ENCODE measurements at regions not wholly inside any gene's neighbourhood (a gene's known extent, or its start where the extent isn't known, plus 50 kb on each side); places are given as distances from the start of the nearest gene placed in this dataset.

DNA sequence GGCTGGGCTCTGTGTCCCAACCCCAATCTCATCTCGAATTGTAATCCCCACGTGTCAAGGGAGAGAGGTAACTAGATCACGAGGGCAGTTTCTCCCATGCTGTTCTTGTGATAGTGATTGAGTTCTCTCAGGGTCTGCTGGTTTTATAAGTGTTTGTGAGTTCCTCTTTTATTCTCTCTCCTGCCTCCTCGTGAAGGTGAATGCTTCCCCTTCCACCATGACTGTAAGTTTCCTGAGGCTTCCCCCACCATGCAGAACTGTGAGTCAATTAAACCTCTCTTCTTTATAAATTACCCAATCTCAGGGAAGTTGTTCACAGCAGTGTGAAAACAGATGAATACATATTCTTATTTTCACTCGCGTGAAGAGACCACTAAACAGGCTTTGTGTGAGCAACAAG is 148.2 kb downstream of the TMEM30B start:
- no peak for DNase-seq

DNA sequence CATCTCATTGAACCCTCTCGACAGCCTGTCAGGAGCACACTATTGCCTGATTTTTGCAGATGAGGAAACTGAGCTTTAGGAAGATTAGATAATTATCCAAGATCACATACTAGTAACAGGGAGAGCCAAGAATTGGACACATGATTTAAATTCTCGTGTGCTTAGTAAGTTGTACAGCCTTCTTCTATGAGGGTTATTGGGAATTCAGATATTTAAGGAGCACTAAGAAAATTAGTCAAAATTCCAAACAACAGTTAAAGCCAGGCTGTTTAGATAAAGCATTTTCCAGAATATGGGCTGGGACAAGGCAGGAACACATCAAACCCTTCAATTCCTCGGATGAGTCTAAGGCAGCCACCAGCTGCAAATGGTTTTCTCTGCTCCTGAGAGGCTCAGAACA is 148.8 kb downstream of the TMEM30B start:
- DNase-seq: no peak

DNA sequence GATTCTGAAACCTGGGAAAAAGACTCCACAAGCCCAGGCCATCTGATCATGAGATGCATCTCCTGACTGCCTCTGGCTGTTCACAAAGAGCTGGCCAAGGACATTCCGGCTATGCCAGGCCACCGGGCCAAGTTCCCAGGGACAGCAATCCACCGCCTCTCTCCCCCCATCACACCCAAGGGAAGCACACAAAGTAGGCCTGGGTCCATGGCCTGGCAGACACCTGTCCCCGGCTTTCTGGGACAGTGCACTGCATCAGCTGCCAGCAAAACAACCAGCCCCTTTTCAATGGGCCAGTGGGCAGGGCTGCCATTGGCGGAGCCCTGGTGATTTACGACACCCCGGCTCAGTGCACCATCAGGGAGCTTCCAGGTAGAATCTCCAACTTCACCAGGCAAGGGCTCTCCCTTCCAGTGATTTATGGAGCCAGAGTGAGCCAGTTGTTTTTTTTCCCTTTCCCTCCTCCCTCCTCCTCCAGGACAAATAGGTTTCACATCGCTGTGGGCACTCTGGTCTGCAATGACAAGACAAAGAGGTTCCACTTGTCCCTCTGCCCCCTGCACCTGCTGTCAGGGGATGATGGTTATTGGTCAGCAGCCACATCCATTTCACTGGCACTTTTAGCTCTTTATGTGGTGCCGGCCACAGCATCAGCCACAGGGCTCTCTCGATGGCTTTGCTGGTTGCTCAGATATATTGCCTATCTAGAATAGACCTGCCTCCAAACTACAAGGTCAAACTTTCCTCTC is 149.6 kb downstream of the SLC38A6 start:
- peak in 1 of 56 donors; percentile 7 for DNase-seq

DNA sequence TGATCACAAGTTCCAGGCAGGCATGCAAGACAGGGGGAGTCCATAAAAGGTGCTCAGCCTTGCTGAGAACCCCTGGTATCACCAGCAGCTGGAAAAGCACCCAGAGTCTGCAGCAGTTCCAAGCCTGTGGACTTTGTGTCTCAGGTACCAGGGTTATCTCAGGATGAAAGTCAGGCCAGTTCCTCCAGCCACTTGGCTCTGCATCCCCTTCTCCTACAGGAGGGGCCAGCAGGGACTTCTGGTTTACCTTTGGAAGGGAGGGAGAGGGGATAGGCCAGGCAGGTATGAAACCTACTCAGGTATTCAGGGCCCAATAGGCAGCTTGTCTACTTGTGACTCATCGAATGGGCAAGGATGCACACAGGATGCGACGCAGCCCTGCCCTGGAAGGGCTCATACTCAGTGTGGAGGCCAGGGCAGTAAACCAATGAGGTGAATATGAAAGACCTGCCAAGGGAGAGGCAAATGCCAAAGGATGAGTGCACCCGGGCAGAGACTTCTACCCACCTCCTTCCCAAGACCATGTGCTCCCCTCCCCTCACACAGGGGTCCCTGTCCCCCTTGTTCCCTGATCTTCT is 148.2 kb downstream of the SLC38A6 start:
- DNase-seq: no peak

DNA sequence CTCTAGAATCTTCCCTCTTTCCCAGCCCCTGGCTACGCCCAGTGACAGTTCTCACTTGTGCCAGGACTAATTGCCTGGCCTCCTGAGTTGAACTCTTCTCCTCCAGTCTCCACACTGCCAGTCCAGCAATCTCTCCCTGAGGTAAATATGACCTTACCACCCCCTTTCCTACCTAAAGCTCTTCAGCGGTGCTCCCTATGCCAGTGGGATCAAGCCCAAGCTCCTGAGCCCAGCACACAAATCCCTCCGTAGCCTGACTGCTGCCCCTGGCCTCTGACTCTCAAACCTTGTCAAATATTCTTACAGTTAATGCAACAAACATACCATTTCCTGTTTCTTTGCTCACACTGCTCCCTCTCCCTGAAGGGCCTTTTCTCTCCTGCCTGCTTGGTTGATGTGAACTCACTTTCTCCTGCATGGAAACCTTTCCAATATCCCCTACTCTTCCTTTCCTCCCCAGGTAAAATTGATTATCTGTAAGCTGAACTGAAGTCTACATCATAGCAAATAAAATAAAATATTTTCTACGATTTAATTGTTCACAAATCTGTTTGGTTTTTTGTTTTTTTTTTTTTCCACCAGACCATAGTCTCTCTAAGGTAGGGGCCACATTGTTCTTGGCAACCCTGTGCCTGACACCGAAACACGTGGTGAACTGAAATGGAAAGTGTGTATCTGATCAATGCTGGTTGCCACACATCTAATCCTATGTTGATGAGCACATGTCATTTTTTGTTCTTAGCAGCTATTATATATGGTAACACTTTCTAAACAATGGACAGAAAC is 147.5 kb downstream of the SLC38A6 start:
- no peak for DNase-seq

DNA sequence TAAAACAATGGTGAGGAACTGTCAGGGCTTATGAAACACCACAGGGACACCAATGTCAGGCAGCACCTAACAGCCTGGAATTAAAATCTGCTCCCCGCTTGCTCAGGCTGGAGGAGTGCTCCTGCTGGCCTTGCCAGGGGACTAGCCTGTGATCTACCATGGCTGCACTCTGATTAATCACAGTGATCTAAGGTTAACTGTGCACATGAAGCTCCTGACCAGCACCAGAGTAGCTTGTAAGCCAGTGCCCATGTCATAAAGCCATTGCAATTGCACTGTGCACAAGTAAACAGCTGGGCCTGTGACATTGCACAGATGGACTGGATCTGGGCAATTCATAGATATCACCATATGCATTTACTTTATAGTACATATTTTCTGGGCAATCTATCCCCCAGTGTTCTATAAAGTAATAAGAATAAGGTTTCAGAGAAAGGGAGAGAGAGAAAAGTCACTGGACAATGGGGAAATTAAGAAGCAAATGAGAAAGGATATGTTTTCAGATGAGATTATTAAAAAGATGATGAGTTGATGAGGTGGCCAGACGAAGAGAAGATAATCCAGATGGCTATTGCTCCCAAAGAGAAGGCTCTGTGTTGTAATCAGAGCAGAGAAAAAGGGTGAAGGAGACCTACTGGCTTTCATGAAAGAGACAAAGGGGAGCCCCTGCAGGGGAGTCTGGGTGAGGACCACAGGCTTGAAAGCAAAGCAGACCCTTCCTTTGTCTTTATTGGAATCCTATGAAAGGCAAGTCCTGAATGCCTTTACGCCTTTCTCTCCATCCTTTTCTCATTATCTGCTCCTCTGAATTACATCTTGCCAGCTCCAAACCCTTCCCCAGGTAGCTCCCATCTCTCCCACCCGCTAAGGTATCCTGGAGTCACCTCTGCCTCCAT is 145.8 kb downstream of the SLC38A6 start:
- DNase-seq: no peak

DNA sequence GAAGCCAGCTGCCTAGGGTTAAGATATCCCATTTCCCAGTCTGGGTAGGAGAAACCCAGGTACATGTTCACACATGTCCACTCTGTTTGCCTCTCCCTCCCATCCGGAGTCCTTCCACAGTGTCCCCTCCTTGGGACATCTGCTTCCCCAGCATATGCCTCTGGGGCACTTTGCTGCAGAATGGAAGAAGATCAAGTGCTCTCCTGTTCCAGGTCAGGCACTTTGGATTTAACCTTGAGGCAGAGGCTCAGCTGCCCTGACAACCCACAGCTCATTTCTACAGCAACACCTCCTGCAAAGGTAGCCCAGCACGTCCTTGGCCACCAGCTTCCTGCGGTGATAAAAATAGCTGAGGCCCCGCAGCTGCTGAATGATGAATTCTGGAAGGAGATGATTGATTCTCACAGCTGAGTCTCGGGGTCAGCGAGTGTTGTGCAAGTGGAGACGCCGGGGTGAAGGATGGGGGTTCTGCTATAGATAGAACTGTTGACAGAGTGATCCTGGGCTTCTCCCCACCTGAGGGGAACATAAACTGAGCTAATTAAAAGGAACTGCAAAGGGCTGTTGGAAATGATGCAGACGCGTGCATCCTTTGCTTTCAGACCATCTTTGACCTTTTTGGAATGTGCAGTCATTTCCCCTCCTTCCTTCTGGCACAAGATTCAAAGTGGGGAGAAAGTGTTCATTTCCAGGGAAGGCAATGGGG is 145.0 kb downstream of the SLC38A6 start:
- no peak for DNase-seq

DNA sequence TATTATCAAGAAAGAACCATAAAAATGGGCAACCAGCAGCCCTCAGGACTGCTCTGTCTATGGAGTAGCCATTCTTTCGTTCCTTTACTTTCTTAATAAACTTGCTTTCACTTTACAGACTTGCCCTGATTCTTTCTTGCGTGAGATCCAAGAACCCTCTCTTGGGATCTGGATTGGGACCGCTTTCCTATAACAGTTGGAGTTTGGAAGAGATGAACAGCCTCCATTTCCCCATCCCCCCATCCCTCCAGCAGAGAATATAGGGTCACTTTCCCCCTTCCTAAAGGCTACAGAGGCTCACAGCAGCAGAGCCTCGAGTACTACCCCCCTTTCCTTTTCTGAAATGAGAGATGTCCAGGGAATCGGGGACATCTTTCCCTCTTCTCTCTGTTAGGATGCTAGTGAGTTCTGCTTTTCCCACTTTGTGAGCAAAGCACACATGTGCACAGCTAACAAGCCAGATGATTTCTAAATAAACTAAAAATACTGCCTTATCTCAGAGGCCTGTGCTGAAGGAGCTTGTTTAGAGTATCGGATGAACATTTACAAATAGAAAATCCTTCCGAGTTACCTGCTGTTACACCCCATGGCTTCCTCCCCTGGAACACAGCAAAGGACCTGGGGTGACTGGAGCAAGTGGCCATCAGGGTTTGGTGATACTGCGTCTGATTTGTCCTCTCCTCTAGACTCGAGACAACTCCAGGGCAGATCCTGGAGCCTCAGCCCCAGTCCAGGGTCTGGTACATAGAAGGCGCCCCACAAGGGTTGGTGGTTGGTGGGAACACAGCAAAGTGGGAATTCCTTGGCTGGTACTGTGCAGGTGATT is 144.2 kb downstream of the SLC38A6 start:
- no peak for DNase-seq

DNA sequence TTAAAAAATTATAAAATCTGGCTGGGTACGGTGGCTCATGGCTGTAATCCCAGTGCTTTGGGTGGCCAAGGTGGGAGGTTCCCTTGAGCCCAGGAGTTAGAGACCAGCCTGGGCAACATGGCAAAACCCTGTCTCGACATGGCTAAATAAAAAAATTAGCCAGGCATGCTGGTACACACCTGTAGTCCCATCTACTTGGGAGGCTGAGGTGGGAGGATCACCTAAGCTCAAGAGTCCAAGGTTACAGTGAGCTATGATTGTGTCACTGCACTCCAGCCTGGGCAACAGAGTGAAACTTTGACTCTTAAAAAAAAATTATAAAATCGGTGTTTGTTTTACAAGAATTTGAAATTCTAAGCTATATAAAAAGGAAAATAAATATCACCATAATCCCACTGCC is 141.8 kb downstream of the SLC38A6 start:
- no peak for DNase-seq

DNA sequence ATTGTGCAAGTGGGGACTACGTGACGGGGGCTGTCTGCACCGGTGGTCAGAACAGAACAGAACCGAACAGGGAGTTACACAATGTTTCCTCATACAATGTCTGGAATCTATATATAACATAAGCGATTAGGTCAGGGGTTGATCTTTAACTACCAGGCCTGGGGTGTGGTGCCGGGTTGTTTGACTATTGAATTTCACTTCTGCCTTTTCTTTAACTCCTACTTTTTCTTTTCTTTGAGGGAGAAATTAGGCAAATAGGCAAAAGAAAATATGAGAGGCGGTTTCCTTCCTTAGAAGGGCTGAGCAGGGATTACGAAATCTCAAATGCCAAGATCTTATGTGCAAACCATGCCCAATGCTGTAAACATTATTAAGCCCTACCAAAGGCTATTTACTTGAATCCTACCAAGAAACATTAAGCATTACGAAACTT is 140.3 kb downstream of the SLC38A6 start:
- no peak for DNase-seq

DNA sequence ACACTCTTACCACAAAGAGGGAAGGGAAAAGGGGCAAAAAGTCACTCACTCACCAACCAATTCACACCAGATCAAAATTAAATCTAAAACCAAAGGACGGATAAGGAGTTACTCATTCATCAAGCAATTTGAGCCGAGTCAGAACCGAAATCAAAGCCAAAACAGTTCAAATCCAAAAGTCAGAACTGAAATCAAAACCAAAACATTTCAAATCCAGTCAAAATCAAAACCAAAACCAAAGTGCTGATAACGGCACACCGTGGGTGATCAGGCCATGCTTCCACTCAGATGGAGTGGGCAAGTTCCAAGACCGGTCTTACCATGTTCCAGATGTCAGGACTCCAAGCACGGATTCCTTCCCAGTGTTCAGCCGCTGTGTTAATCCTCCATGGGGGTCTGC is 139.5 kb downstream of the SLC38A6 start:
- no peak for DNase-seq

DNA sequence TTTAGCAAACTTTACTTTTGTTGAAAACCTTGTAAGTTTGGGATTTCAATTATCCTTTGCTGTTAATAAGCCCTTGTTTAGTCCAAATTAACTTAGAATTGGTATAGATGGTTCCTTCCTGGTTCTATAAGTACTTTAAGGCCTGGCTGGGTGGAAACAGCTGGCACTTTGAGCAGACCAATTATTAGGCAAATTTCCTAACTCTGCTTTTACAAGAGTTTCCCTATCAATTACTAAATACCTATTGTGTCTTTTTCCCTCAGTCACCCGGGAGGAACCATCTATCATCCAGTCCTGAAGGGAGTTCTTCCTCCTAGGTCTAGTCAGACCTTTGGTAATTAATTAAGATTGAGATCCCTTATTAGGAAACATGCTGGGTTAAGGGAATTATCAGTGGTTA is 138.0 kb downstream of the SLC38A6 start:
- no peak for DNase-seq

DNA sequence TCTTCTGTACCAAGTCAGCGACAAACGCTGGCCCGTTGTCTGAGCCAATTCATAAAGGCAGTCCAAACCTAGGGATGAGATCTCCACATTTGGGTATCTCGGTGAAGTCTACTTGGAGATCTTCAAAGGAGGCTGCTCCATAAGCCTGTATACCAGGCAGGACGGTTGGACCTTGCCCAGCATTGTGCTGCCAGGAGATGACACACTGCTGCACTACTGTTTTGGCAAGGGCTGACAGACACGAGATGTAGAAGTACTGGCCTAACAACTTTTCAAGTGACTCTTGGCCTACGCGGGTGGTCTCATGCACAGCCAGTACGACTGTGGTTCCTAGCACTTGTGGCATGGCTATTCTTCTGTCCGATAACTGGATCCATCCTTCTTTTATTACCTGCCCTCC is 135.3 kb downstream of the SLC38A6 start:
- DNase-seq: no peak

DNA sequence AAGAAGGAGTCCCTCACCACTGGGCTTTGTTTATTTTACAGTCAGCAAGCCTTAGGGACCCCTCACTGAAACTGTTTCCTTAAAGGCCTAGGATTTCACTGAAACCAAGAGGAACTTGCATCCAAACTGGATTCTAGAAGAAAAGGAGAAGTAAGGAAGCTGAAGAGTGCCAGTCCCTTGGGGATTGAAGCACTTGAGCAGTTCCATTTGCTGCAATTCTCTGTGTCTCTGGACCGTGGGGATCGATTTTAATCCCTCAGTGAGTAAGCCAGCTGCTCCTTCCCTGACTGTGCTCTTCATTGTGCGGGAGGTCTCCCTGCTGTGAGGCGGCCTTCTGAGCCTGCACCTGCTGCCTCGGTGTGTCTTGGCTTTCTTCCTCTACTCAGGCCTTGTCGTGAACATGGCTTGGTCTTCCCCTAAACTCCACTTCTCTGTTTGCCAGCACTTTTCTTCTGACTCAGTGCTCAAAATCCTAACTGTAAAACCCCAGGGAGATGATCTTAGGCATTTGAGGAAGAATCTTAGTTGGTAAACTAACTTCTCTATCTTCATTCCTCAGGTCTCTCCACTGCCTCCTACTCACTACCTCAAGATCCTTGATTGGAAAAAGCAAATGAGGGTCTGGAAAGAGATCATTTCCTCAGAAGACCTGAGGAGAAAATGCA is 132.6 kb downstream of the SLC38A6 start:
- no peak for DNase-seq

DNA sequence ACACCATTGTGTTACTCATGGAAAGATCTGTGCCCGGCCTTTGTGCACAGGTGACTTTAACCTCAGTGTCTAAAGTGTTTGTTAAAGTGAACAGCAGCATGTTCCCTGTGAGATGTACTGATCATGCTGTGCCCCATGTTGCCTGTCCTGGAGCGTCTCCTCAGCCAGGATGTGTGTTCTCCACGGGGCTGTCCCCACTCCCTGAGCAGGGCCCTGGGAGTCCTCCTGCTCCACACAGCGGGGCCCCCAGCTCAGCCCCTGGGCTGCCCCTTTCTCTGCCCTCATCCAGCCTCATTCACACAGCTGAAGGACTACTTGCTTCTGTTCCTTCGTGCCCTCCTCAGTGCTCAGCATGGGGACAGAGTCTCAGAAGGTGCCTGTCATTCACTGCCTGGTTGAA is 131.5 kb downstream of the SLC38A6 start:
- no peak for DNase-seq

DNA sequence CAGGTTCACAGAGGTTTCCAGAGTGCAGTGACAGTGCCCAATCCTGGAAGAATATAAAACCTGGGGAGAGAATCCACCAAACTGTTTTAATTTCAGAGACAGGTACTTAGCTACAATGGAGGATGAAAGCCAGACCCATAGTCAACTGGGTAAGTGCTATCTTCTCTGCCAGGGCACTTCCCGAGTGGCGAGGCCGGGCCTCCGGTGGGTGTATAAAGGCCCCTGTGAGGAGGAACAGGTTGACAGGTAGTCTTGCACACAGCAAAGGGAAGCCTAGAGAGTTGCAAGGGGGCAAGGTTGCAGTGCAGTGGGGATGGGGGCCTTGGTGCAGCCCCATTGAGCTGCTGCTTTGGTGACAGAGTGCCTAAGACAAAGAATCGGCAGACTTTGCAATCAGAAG is 130.7 kb downstream of the SLC38A6 start:
- no peak for DNase-seq

DNA sequence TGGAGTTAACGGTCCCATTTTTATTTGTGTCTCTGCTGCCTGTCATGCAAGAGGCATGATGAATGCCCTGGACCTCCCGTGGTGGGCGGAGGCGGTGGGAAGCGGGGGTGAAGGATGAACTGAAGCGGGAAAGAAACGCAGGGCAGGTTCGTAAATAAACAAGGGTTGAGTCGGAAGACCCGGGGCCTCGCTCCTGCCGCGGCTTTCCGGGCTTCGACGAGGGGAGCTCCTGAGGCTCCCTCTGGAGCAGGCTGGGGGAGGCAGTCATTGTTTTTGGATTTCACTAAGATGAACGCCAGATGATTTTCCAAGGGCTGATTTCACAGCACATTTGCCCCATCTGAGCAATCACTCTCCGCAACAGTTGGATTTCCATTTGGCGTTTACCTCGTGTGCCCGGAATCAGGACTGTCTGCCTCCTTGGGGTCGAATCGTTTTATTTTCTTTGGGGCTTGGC is 130.2 kb downstream of the SLC38A6 start:
- no peak for DNase-seq

DNA sequence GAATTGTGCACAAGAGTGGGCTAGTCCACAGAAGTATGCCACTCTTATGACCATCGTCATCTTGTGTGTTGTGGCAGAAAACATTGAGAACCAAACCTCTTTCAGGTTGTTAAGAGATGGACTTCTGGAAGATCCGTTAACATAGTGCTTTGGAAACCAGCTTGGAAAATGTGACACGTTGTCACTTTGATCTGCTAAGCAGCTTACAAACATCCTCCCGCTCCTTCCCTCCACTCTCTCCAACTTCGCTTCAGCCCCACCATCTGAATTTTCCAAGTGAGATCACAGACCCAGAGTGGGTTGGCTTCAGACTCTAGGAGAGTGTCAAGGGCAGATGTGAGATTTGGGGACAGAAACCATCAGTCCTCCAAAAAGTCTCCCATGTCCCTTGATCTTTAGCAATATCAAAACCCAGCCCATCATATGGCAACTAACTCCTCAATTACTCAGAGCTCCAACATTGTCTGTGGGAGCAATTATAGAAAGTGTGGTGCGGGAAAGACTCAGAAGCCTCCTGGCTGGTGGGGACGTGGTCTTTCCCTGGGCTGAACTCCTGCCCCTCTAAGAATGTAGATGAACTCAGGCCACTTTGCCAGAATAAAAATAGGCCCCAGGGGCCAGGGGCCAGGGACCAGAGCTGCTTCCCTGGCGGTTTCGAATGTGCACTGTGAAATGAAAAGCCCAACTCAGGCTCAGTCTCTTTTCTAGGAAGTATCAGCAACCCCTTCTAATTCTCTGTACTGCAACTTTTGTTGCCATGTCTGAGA is 129.5 kb downstream of the SLC38A6 start:
- DNase-seq: no peak

DNA sequence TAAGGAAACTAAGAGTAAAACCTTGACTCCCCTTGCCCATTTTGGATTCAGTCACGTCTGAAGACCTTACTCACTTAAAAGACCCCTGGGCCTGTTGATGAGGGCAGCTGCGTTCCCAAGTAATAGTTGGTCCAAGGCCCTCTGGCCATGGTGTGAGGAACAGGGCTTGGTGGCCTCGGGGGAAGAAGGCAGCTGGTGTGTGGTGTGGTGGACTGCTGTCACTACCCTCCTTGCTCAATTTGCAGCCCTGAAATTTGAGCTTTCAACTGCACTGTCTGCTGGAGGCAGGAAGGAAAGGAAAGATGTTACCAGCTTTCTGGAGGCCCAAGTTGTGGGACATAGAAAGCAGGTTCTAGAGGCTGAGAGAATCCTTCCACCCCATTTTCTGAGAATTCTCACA is 128.2 kb downstream of the SLC38A6 start:
- DNase-seq: no peak
